Neural progenitor cell (in vitro differentiated cells): ENCODE measurements at regions not wholly inside any gene's neighbourhood (a gene's known extent, or its start where the extent isn't known, plus 50 kb on each side); places are given as distances from the start of the nearest gene placed in this dataset.

Experiments used
- DNase-seq: peaks from one replicate; pipeline ENCODE4 v3.0.0-alpha.2; 2016; ENCODE audit warnings: low spot score
- H2AFZ ChIP-seq: fragments of 200-600 bp; sonication (generic); replicated peaks from 2 replicates; pipeline ENCODE4 v1.6.1; 2016; ENCODE audit warnings: antibody characterized with exemption
- H3F3A ChIP-seq: fragments of 200-600 bp; sonication (generic); 2 replicates; pipeline ENCODE4 v1.6.1; 2016; ENCODE audit warnings: antibody characterized with exemption, low read depth
- H3K27ac ChIP-seq: fragments of 200-600 bp; sonication (generic); 2 replicates; pipeline ENCODE4 v1.5.1; 2016; ENCODE audit warnings: mild to moderate bottlenecking
- H3K27me3 ChIP-seq: fragments of 200-600 bp; sonication (generic); 2 replicates; pipeline ENCODE4 v1.6.1; 2016; ENCODE audit warnings: mild to moderate bottlenecking, moderate library complexity
- H3K36me3 ChIP-seq: fragments of 200-600 bp; sonication (generic); 2 replicates; pipeline ENCODE4 v1.5.1; 2016
- H3K4me1 ChIP-seq: fragments of 200-600 bp; sonication (generic); 2 replicates; pipeline ENCODE4 v1.6.1; 2016; ENCODE audit warnings: mixed run types
- H3K4me2 ChIP-seq: fragments of 200-600 bp; sonication (generic); 2 replicates; pipeline ENCODE4 v1.6.1; 2016
- H3K4me3 ChIP-seq: fragments of 200-600 bp; sonication (generic); 2 replicates; pipeline ENCODE4 v1.5.1; 2016
- H3K79me2 ChIP-seq: fragments of 200-600 bp; sonication (generic); 2 replicates; pipeline ENCODE4 v1.6.1; 2016; ENCODE audit warnings: low read depth
- H3K9ac ChIP-seq: fragments of 200-600 bp; sonication (generic); 2 replicates; pipeline ENCODE4 v1.6.1; 2016
- H3K9me3 ChIP-seq: fragments of 200-600 bp; sonication (generic); 2 replicates; pipeline ENCODE4 v1.5.1; 2016; ENCODE audit warnings: low read depth
- H4K20me1 ChIP-seq: fragments of 200-600 bp; sonication (generic); 2 replicates; pipeline ENCODE4 v1.6.1; 2016; ENCODE audit warnings: low read depth
- H3K27ac Mint-ChIP-seq: 3 replicates; pipeline ENCODE4 v1.8.0; 2021; ENCODE audit warnings: mixed read lengths
- H3K27me3 Mint-ChIP-seq: 2 replicates; pipeline ENCODE4 v1.8.0; 2022; ENCODE audit warnings: low read depth, mild to moderate bottlenecking, inconsistent platforms, moderate library complexity, mixed read lengths; ENCODE audit not compliant: insufficient read depth
- H3K36me3 Mint-ChIP-seq: 3 replicates; pipeline ENCODE4 v1.8.0; 2021; ENCODE audit warnings: mixed read lengths
- H3K4me1 Mint-ChIP-seq: 3 replicates; pipeline ENCODE4 v1.8.0; 2021; ENCODE audit warnings: mixed read lengths
- H3K4me3 Mint-ChIP-seq: 3 replicates; pipeline ENCODE4 v1.8.0; 2021; ENCODE audit warnings: mild to moderate bottlenecking, moderate library complexity, mixed read lengths
- H3K9me3 Mint-ChIP-seq: 3 replicates; pipeline ENCODE4 v1.8.0; 2020; ENCODE audit warnings: mixed read lengths
- CTCF ChIP-seq: fragments of 200-600 bp; sonication (generic); IDR thresholded peaks from 2 replicates; pipeline ENCODE4 v1.5.1; 2017; ENCODE audit warnings: antibody characterized with exemption, mild to moderate bottlenecking
- EZH2 ChIP-seq: fragments of 200-600 bp; sonication (generic); IDR thresholded peaks from 2 replicates; pipeline ENCODE4 v1.6.1; 2017; ENCODE audit warnings: antibody characterized with exemption, mild to moderate bottlenecking, moderate library complexity
- EZH2phosphoT487 ChIP-seq: fragments of 200-600 bp; sonication (generic); IDR thresholded peaks from 2 replicates; pipeline ENCODE4 v1.6.1; 2017; ENCODE audit warnings: antibody characterized with exemption

- peaks cover 5% of the 10 kb centered on the region for H3K4me1 Mint-ChIP-seq
- Histone ChIP-seq H3K4me1 (no peaks in the 10 kb centered on the region), H3K9ac (no peak overlapping the region), H3K27ac (no peak overlapping the region), H3K79me2 (no peaks in the 10 kb centered on the region), H2AFZ (no peak overlapping the region), H3K36me3 (no peaks in the 10 kb centered on the region), H3K4me3 (no peak overlapping the region), H3K27me3 (no peaks in the 10 kb centered on the region), H3F3A (no peaks in the 10 kb centered on the region), H3K9me3 (no peaks in the 10 kb centered on the region), H4K20me1 (no peaks in the 10 kb centered on the region), H3K4me2 (no peak overlapping the region)
- DNase-seq, result no peak
- H3K36me3 Mint-ChIP-seq, result no peaks in the 10 kb centered on the region
- no peaks in the 10 kb centered on the region for H3K9me3 Mint-ChIP-seq
- TF ChIP-seq CTCF (no peak), EZH2phosphoT487 (no peak)
- H3K27ac Mint-ChIP-seq, result no peak overlapping the region
- H3K27me3 Mint-ChIP-seq, result no peaks in the 10 kb centered on the region
- no peak overlapping the region for H3K4me3 Mint-ChIP-seq
Measured at GRCh38 chr14:22315336-22315735, 273.7 kb downstream of the DAD1 start.

- H3K4me1 Mint-ChIP-seq, result peaks cover 2% of the 10 kb centered on the region
- no peaks in the 10 kb centered on the region for H3K36me3 ChIP-seq
- H3K4me3 Mint-ChIP-seq, result no peak overlapping the region
- H3K27me3 Mint-ChIP-seq, result no peaks in the 10 kb centered on the region
- TF ChIP-seq CTCF (peak; percentile 81), EZH2phosphoT487 (no peak)
- H3K36me3 Mint-ChIP-seq, result no peaks in the 10 kb centered on the region
- H3K27ac ChIP-seq, result no peak overlapping the region
- DNase-seq, result peak; percentile 76
- H3K9ac ChIP-seq, result no peak overlapping the region
- no peak overlapping the region for H2AFZ ChIP-seq
- H3K4me3 ChIP-seq, result no peak overlapping the region
- no peaks in the 10 kb centered on the region for H3F3A ChIP-seq
- no peaks in the 10 kb centered on the region for H3K27me3 ChIP-seq
- no peaks in the 10 kb centered on the region for H3K9me3 Mint-ChIP-seq
- no peaks in the 10 kb centered on the region for H3K4me1 ChIP-seq
- H3K79me2 ChIP-seq, result no peaks in the 10 kb centered on the region
- no peak overlapping the region for H3K27ac Mint-ChIP-seq
- H3K9me3 ChIP-seq, result no peaks in the 10 kb centered on the region
- H4K20me1 ChIP-seq, result no peaks in the 10 kb centered on the region
- no peak overlapping the region for H3K4me2 ChIP-seq
Measured at GRCh38 chr14:22314183-22314820, 274.7 kb downstream of the DAD1 start.

- Histone ChIP-seq H3F3A (no peaks in the 10 kb centered on the region), H2AFZ (no peak overlapping the region), H4K20me1 (no peaks in the 10 kb centered on the region), H3K9me3 (no peaks in the 10 kb centered on the region), H3K4me1 (no peaks in the 10 kb centered on the region), H3K4me3 (no peak overlapping the region), H3K27ac (no peak overlapping the region), H3K36me3 (no peaks in the 10 kb centered on the region), H3K9ac (no peak overlapping the region), H3K27me3 (no peaks in the 10 kb centered on the region), H3K4me2 (no peak overlapping the region), H3K79me2 (no peaks in the 10 kb centered on the region)
- H3K27ac Mint-ChIP-seq, result no peak overlapping the region
- peaks cover 2% of the 10 kb centered on the region for H3K4me1 Mint-ChIP-seq
- TF ChIP-seq CTCF (no peak), EZH2 (no peak), EZH2phosphoT487 (no peak)
- no peaks in the 10 kb centered on the region for H3K9me3 Mint-ChIP-seq
- no peaks in the 10 kb centered on the region for H3K27me3 Mint-ChIP-seq
- H3K36me3 Mint-ChIP-seq, result no peaks in the 10 kb centered on the region
- H3K4me3 Mint-ChIP-seq, result no peak overlapping the region
- DNase-seq, result no peak
Measured at GRCh38 chr14:22313172-22313801, 275.7 kb downstream of the DAD1 start.
